ENCODE measurements at regions not wholly inside any gene's neighbourhood (a gene's known extent, or its start where the extent isn't known, plus 50 kb on each side); places are given as distances from the start of the nearest gene placed in this dataset.

GRCh38 chr2:210901326-210901725 is 344.9 kb downstream of the CPS1 start:
- TF ChIP-seq CTCF (IDR thresholded peaks at IDR 0.05; ENCODE audit: borderline replicate concordance, extremely low read depth, low read length, poor library complexity, severe bottlenecking) (no peak), EZH2 (IDR thresholded peaks at IDR 0.05; ENCODE audit: borderline replicate concordance, low read depth, low read length, severe bottlenecking) (no peak)

All from DND-41 (cell line).